Transverse colon (tissue), 4 donors: ENCODE measurements at regions not wholly inside any gene's neighbourhood (a gene's known extent, or its start where the extent isn't known, plus 50 kb on each side); places are given as distances from the start of the nearest gene placed in this dataset.

Experiments
- DNase-seq: peaks from one replicate; pipeline ENCODE4 v3.0.0-alpha.2; 2019
- H3K27ac ChIP-seq, 4 donors: fragments of 200-600 bp; sonication (generic); 2 replicates each; pipeline ENCODE4 v1.5.1; 2016 to 2018; ENCODE audit warnings: inconsistent platforms in 4 of 4
- H3K27me3 ChIP-seq: fragments of 200-600 bp; sonication (generic); 2 replicates; pipeline ENCODE4 v1.5.1; 2017; ENCODE audit warnings: inconsistent platforms
- H3K36me3 ChIP-seq, 4 donors: fragments of 200-600 bp; sonication (generic); 2 replicates each; pipeline ENCODE4 v1.5.1; 2017 to 2019; ENCODE audit warnings: inconsistent platforms in 4 of 4
- H3K4me1 ChIP-seq, 4 donors: fragments of 200-600 bp; sonication (generic); 2 replicates each; pipeline ENCODE4 v1.5.1; 2017 to 2020; ENCODE audit warnings: inconsistent platforms in 4 of 4
- H3K4me3 ChIP-seq, 4 donors: fragments of 200-600 bp; sonication (generic); 1 replicate in 1 of 4; 2 replicates in 3 of 4; pipeline versions ENCODE4 v1.5.1 to v1.6.1; 2017 to 2019; ENCODE audit warnings: inconsistent platforms in 4 of 4
- H3K9me3 ChIP-seq, 2 donors: fragments of 200-600 bp; sonication (generic); 2 replicates each; pipeline ENCODE4 v1.5.1; 2017 to 2019; ENCODE audit warnings: inconsistent platforms in 2 of 2
- EP300 ChIP-seq: sonication (generic); formaldehyde crosslinking; IDR thresholded peaks from one replicate; pipeline ENCODE4 v1.6.1; 2017; ENCODE audit warnings: antibody characterized with exemption, low read depth
- POLR2A ChIP-seq: fragments of 450-650 bp; IDR thresholded peaks from one replicate; pipeline ENCODE4 v1.6.1; 2016; ENCODE audit warnings: antibody characterized with exemption, mild to moderate bottlenecking, moderate library complexity
- POLR2AphosphoS5 ChIP-seq, 3 donors: sonication (generic); formaldehyde crosslinking; IDR thresholded peaks; one replicate each; pipeline ENCODE4 v1.6.1; 2016; ENCODE audit warnings: antibody characterized with exemption in 3 of 3
- WGBS, 2 donors: methylation state at CpG; one replicate each; pipeline ENCODE4 v1.1.5; 2018; ENCODE audit warnings: low coverage in 1 of 2; 5-methylcytosine and 5-hydroxymethylcytosine counted together
- in situ Hi-C, 4 donors: fragments of 200-750 bp; cut with MboI; loops; one replicate each; pipeline versions ENCODE4 v1.15.0 to v1.15.1; 2017; ENCODE audit warnings: low sequenced_read_pairs in 3 of 4, low pct_ligation_motif_present in 1 of 4, low pct_unique_long_range_greater_than_20kb in 1 of 4
- intact Hi-C: fragments of 100-400 bp; cut with DNase I; formaldehyde crosslinking; loops from one replicate; pipeline ENCODE4 v1.15.1; 2023; ENCODE audit warnings: low total_unique reads
- TF ChIP-seq, protein P1 (sequence below), 5 experiments: fragments of 200-600 bp in 3 of 5; fragments of 450-650 bp in 2 of 5; sonication (generic) in 3 of 5; IDR thresholded peaks; 1 replicate in 2 of 5; 2 replicates in 3 of 5; pipeline ENCODE4 v1.5.1; 2016 to 2017; ENCODE audit warnings: antibody characterized with exemption in 5 of 5, inconsistent platforms in 3 of 5, mild to moderate bottlenecking in 2 of 5, moderate library complexity in 1 of 5

DNA sequence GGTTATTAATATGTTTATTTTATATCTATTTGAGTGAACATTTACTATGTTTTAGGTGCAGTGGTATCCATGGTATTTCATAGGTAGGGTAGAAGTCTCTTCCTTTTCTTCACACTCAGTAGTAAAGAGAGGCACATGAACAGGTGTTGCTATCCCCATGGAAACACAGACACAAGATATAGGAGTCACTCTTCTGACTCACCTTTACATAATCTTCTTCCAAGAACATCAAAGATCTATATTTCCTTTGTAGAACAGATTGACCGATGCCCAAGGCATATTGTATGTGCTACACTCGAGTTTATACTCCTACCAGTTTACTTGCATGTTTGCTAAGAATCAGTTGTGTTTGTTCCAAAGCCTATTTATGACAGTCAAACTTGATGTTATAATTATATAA is 1997.4 kb downstream of the C4orf33 start:
- Histone ChIP-seq H3K36me3 (no peaks in the 10 kb centered on the region), H3K4me1 (no peaks in the 10 kb centered on the region), H3K27ac (no peak overlapping the region), H3K4me3 (no peak overlapping the region), H3K27me3 (no peaks in the 10 kb centered on the region), H3K9me3 (no peaks in the 10 kb centered on the region)
- TF ChIP-seq POLR2AphosphoS5 (IDR thresholded peaks at IDR 0.05) (no peak), POLR2A (no peak), EP300 (no peak)
- TF ChIP-seq, protein P1, sequence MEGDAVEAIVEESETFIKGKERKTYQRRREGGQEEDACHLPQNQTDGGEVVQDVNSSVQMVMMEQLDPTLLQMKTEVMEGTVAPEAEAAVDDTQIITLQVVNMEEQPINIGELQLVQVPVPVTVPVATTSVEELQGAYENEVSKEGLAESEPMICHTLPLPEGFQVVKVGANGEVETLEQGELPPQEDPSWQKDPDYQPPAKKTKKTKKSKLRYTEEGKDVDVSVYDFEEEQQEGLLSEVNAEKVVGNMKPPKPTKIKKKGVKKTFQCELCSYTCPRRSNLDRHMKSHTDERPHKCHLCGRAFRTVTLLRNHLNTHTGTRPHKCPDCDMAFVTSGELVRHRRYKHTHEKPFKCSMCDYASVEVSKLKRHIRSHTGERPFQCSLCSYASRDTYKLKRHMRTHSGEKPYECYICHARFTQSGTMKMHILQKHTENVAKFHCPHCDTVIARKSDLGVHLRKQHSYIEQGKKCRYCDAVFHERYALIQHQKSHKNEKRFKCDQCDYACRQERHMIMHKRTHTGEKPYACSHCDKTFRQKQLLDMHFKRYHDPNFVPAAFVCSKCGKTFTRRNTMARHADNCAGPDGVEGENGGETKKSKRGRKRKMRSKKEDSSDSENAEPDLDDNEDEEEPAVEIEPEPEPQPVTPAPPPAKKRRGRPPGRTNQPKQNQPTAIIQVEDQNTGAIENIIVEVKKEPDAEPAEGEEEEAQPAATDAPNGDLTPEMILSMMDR (IDR thresholded peaks at IDR 0.05), result no peak
- DNase-seq, result no peak
- WGBS, 2 donors, result 54 to 60% methylated on average over 2 of the region's 2 CpGs
- in situ Hi-C loops, result no loop called here
- intact Hi-C loops, result no loop called here

DNA sequence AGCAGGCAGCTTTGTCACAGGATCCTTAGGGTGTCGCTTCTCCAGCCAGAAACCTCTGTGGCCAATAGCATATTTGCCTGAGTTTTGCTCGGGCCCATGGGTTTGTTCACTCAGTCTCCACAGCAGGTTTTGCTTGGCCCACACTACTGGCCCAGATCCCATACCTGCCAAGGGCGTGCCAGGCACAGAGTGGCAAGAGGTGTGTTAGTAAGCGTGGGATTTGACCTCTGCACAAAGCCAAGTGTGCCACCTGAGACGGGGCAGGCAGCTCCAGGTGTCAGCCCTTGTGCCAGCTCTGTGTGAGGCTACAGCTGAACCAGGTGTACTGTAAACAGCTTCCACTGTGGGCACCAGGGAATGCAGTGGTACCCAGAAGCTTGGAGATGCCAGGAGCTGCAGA is 2003.0 kb downstream of the C4orf33 start:
- intact Hi-C loops (no loop called here), in situ Hi-C loops (no loop called here)
- Histone ChIP-seq H3K9me3 (no peaks in the 10 kb centered on the region), H3K27ac (no peak overlapping the region), H3K27me3 (no peaks in the 10 kb centered on the region), H3K4me1 (no peaks in the 10 kb centered on the region), H3K36me3 (no peaks in the 10 kb centered on the region), H3K4me3 (no peak overlapping the region)
- 80% methylated on average over 5 of the region's 5 CpGs; no CpG with 5 or more reads in 1 of the 2 donors for WGBS, 2 donors
- DNase-seq, result no peak
- TF ChIP-seq POLR2A (no peak), EP300 (no peak), POLR2AphosphoS5 (IDR thresholded peaks at IDR 0.05) (no peak)
- TF ChIP-seq, protein P1 (IDR thresholded peaks at IDR 0.05), result no peak

DNA sequence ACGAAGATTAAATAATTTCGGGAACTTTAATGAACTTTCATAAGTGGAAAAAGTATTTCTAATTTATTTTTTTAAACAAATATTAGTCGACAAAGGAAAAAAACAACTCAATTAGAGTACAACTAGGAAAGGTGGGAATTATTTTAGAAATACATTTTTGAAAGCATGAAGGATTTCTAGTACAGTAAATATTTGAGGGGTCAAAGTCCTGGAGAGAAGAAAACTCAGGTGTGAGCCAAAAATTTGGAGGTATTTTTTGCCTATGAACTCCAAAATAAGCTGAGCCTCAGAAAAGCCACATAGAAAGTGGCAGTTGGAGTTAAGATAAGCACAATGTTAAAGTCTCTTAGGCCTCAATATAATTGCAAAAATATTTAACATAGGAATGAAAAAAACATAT is 2017.3 kb downstream of the C4orf33 start:
- intact Hi-C loops, result no loop called here
- 74 to 79% methylated on average over 3 of the region's 3 CpGs for WGBS, 2 donors
- Histone ChIP-seq H3K27ac (no peak overlapping the region), H3K9me3 (no peaks in the 10 kb centered on the region), H3K27me3 (no peaks in the 10 kb centered on the region), H3K4me1 (no peaks in the 10 kb centered on the region), H3K36me3 (no peaks in the 10 kb centered on the region), H3K4me3 (no peak overlapping the region)
- TF ChIP-seq, protein P1 (IDR thresholded peaks at IDR 0.05), result no peak
- no peak for TF ChIP-seq POLR2AphosphoS5 (IDR thresholded peaks at IDR 0.05)
- in situ Hi-C loops, result no loop called here
- no peak for DNase-seq

DNA sequence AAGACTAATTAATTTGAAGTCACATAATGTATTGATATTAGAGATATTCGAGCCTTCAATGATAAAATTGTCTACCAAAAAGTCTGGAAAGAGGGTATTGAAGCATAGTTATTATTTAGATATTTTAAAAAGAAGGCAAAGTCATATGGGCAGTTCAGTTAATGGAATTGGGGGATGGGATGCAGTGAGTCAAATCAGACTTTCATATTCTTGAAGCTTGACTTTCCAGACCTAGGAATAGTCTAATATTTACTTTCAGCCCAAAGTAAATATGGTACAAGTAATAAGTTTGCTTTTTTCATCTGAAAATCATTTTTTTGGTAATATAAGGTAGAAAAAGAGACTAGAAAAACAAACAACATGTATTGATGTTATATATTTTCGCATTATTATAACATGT is 2017.8 kb downstream of the C4orf33 start:
- intact Hi-C loops, result no loop called here
- WGBS, 2 donors, result 63 to 77% methylated on average over 2 of the region's 2 CpGs
- no peaks in the 10 kb centered on the region for H3K27me3 ChIP-seq
- no peak for DNase-seq
- H3K36me3 ChIP-seq, result no peaks in the 10 kb centered on the region
- no peaks in the 10 kb centered on the region for H3K9me3 ChIP-seq
- H3K27ac ChIP-seq, result no peak overlapping the region
- H3K4me1 ChIP-seq, result no peaks in the 10 kb centered on the region
- in situ Hi-C loops, result no loop called here
- TF ChIP-seq, protein P1 (IDR thresholded peaks at IDR 0.05), result no peak
- TF ChIP-seq EP300 (no peak), POLR2AphosphoS5 (IDR thresholded peaks at IDR 0.05) (no peak), POLR2A (no peak)
- H3K4me3 ChIP-seq, result no peak overlapping the region
